NCI-H2081 (cell line): ENCODE measurements at regions not wholly inside any gene's neighbourhood (a gene's known extent, or its start where the extent isn't known, plus 50 kb on each side); places are given as distances from the start of the nearest gene placed in this dataset.

ENCODE experiments used
- DNase-seq, 2 experiments: peaks; one replicate each; lab custom pipeline; 2025; lab: John Stamatoyannopoulos, UW

DNA sequence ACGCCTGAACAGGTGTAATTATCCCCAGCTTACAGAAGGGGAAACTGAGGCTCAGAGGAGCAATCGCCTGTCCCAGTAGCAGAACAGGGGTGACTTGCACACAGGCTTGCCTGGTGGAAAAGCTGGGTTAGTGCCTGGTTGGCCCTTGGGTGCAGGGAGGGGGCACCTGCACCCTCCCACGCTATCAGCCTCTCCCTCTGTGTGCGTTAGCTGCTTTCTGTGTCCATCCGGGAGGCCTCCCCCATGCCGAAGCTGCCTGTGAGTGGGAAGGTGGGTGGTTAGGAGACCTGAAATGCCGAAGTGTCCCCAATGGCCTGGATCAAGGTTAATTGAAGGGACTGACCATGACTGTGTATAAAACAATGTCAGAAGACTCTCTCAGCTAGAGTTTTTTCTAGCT is 295.0 kb downstream of the ZNF536 start:
- DNase-seq = no peak

DNA sequence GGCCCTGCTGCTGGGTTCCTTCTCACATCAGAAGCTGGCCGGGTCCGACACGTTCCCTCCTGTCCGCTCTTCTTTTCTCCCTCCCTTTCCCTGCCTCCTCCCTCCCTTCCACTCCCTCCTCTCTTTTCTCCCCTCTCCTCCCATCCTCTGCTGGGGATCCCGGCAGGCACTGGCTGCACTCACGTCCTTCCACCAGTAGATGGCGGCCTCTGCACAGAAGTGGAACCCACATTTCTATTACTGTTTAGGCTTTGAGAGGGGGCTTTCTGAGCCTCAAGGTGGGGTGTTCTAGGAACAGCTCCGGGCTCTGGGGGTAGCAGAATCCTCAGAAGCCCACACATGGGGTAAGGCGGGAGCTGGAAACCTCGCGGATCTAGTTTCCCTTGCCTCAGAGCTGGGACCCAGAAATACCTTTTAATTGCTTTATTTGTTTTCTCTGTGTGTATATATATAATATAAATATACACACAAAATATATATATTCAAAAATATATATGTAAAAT is 294.2 kb downstream of the ZNF536 start:
- DNase-seq = no peak

DNA sequence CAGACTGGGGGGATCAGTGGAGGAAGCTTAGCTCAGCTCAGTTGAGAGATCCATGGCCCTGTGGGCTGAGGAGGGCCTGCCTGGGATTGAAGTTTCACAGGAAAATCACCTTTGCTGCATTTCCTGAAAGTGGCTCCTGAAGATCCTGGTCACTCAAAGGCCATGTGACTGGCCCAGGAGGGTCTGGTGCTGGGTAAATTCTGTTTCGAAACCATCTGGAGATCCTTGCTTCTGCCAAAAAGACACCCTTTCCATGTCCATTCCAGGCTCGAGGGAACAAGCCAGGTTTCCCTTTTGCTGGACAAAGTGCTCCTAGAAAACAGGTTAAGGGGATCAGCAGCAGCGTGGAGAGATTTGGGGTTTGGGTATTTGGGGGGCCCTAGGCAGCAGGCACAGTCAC is 293.3 kb downstream of the ZNF536 start:
- no peak for DNase-seq

DNA sequence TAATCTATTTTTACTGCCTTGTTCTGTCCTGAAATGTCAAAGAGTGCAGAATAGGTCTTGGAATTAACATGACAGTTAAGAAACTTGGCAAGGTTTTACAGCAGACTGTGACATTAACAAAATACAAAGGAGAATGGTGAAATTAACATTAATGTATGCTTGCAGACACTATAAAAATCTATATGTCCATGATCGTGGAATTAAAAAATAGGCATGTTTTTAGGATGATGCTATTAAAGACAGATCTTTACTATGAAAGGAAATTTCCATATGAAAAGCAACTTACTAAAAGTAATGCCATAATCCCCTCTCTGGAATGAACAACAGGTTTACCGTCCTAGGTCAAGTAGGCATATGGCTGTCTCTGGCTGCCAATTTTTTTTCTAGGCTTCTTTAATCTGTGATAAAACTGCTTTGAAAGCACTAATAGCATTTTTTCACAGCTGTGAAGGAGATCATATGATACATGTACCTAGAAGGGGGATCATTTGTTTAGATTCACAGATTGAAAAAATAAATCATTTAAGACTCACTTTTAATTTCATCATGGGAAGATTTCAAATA is 291.5 kb downstream of the ZNF536 start:
- DNase-seq = no peak

DNA sequence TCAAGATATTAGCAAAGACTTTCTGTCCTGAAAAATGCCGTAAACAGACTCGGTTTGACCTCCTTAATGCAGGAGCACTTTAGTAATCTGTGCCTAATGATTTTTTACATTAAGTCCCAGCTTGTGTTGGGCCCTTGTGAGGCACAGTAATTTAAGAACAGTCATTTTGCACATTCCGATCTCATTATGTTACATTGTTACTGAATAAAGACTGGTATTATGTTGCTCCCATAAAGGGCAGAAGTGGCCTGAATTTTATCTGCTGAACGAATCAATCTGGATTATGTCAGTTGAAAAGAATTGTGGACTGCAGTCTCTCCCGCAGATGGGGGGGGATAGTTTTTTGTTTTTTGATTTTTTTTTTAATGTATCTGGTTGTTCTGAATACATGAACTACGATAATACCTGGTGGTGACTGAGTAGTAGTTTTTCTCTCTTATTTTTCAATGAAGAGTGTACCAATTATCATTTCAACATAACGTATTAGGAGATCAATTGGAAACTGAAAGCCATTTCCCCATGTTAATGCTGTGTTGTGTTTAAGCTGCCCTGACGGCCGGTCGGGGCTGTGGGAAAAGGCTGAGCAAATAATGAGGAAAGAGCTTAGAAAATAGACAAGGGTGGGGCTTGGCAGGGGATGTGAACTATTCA is 290.2 kb downstream of the ZNF536 start:
- no peak for DNase-seq

DNA sequence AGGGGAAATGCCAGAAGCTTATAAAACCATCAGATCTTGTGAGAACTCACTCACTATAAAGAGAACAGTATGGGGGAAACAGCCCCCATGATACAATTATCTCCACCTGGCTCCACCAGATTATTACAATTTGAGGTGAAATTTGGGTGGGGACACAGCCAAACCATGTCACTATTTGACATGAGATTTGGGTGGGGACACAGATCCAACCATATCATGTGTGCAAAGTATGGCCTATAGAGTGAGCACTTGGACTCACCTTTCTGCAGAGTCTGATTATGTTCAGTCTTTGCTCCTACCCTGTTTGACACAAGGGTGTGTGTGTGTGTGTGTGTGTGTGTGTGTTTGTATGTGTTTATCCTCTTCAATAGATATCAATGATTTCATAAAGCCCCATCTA is 287.5 kb downstream of the ZNF536 start:
- DNase-seq = no peak

DNA sequence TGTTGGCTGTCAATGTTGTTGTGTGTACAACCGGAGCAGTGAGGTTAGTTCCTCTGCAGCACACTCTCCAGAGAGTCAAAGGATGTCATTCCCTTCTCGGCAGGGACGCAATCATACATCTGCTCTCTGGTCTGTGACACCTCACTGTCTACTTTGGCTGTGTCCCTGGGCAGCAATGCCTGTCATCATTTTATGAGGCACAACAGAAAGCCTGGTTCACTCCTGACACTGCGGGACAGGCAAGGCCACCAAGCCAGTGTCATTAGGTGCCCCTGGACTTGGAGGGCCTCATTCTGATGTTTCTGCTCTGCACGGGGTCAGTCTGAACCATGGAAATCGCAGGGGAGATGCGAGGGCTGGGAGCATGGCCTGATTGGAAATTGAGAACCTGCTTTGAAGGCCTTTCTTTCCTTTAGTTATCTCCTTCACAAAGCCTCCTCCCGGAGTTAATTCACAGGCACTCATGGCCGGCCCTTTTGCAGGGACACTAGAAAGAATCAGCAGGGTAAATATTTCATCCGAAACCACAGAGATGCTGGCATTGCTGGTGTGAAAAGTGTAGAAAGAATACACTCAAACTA is 284.4 kb downstream of the ZNF536 start:
- no peak for DNase-seq

DNA sequence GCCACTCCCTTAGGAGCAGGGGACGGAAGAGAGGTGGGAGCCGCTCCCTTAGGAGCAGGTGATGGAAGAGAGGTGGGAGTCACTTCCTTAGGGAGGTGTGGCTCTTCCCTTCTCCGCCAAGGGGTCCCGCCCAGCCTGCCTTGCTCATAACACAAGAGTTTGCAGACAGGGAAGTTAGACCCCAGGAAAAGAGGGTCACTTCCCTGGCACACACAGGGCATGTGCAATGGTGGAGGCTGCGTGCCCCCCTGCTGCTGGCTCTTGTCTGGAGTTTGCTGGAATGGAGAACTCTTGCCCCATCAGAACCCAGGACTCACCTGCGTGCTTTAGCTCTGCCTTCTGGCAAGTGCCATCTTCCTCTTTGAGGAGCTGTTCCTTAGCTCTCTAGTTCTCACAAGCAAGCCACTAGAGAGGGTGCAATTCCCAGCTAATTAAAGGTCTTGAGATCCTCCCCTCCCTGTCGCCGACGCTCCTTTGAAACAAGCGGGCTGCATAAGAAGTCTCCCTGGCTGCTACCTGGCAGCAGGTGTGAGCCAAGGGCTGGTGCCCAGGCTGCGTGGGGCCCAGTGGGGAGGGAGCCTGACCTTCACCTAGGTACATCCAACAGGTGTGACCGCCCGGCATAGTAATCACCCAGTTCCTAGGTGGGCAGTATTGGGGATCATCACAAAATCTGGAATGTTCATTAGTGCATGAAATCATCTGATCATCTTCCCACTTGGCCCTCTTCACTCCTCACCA is 281.6 kb downstream of the ZNF536 start:
- DNase-seq = no peak

DNA sequence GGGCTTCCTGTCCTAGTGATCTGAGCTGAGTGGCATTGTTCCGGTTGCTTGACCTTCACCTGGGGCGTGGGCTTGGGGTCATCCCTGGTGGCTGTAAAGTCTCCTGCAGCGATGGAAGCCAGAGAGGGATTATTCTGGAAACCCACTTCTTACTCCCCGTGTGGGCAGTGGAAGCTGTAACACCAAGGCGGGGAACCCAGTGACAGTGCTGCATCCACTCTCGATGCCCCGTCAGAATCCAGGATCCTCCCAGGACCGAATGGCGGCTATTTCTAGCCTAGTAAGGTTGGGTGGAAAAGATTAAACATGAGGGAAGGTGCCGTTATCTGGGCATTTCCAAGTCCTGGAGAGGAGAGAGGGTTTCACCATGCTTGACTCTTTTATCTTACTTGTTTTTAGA is 280.6 kb downstream of the ZNF536 start:
- DNase-seq = no peak

DNA sequence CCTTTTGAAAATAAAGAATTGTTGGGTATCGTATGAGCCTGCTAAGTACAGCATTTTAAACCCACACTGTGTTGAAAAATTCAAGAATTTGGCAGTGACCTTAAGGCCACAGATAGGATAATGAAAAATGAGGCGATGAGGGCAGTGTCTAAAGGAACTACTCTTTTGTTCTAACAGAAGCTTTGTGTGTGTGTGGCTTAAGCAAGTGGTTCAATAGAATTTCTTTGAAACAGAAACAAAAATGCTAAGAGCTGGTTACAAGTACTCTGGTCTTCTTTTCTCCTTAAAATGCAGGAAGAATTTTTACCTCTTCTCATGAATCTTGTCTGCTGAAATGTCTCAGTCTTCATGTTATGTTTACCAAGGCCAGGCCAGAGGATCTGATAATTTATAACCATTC is 279.5 kb downstream of the ZNF536 start:
- no peak for DNase-seq

DNA sequence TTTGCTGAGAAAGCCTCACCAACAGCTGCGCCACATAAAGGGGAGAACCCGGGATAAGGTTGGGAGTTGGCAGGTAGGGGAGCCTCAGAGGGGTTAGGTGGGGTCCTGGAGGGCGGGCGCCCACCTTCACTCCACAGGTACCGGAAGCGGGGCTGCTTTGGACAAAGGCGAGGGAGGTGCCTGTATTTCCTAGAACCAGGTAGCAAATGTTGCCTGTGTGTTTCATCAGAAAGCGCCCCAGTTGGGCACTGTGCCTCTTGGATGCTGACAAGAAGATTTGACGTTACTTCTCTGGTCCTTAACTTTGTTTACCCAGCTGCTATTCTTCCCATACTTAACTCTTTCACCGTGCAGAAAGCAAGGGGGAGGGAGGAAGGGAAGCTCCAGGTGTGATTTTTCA is 278.9 kb downstream of the ZNF536 start:
- no peak for DNase-seq

DNA sequence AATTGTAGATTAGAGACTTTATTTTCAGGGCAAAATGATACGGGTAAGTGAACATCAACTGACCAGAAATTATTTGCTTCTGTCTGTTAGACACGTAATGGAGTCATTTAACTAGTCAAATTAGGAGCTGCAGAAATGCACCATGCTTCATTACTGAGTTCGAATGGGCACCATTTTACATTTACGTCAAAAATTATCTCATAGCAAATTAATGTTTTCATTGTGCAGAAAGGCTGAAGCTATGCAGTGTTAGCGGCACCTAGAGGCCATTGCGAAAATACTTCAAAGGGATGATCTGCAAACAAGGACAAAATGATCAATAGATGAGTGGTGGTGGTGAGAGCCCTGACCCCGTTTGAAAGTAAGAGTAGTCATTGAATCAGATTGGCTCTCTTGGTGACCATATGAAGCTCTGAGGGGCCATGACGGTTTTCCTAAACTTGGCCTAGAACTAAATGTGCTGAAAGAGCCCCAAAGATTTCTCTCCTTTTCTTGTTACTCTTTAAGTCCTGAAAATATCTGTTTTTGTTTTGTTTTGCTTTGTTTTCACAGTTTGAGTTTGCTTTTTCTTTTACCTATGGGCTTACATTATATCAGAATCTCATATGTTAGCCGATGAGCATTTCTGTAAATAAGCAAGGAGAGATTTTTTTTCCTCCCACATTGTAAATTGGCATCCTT is 277.9 kb downstream of the ZNF536 start:
- DNase-seq = peak in 1 of 2 experiments; percentile 15

DNA sequence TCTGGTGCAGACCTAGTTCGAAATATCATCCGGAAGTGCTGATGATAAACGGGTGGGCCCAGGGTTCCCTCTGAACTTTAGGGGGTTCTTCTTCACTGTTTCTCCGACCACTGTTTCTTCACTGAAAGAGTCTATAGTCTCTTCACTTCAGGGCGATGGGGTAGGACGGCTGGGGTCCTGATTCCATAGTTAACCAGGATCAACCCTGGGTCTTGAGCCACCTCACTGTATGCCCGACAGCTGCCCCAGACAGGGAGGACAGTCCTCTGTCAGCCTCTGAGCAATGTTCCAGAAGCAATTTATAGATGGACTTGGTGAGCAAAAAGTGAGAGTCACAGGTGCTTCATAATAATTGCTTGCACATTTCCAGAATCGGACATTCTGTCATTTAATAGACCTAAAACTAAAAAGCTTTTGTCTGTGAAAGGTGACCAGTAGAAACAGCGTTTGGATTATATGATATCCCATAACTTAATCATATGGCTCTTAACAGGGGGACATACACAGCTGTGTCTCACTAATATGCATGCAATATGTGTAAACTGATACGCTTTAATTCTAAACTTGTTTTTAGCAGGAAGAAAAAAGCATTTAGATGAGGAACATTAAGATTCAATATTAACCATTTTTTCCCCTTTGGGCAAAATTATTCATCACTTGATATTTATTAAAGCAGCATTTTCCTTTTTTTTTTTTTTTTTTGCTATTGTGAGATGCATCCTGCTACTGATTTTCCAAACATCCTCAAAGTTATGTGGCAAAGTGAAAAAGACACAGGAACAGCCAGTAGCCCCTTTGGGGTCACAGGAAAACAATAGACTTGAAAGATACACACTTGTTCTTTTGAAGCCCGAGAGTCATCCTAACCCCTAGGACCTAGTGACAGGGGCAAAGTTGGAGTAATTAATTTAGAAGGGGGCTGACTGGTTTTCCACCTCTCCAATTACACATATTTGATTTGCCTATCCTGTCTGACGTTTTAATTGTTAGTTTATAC is 277.0 kb downstream of the ZNF536 start:
- DNase-seq = no peak

DNA sequence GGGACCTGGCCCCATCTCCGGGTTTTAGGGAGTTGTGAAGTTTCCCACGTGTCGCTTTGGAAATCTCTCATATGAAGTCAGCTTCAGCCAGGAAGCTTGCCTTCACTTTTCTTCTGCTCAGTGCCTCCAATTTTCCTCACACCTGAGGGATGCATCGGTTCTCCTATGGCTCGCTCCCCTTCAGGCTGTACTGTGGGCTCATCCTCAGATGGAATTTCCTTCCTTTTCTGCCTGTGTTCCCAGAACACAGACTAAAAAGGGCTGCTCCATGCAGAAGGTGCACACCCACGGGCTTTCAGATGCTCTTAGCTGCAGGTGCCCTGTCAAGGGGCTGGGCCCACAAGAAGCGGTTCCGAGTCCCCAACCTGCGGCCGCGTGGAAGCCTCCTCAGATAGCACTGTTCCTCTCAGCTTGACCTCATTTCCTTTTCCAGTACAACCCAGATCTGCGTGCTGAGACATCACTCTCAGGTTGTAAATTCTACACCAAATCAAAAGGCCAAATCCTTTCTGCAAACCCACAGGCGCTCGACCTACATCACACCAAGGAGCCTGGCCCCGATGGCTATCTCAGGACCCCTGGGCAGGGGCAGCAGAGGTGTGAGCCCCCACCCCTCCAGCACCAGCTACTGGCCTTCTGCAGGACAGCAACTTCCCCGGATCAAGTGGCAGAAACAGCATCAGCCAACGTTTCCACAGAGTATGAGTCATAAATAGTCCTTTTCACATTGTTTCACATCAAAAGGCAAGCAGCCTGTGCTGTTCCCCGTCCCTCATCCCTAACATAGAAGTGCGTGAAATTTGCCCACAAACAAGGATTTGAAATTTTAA is 275.9 kb downstream of the ZNF536 start:
- DNase-seq = no peak

DNA sequence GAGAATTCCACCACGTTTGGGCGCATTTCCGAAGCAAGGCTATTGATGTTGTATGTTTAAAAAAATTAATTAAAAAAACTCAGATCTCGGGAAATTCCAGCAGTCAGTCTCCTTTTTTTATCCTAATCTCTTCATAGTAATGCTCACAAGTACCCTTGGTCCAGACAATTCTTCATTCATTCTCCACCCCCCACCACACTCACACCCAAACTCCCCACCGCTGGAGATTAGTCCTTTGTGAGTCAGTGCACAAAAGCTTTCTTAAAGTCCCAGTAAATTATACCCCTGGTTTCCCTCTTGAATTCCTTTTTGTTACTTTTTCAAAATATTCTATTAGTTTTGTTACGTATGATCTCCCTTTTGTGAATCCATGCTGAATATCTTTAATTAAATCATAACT is 274.6 kb downstream of the ZNF536 start:
- DNase-seq = no peak

DNA sequence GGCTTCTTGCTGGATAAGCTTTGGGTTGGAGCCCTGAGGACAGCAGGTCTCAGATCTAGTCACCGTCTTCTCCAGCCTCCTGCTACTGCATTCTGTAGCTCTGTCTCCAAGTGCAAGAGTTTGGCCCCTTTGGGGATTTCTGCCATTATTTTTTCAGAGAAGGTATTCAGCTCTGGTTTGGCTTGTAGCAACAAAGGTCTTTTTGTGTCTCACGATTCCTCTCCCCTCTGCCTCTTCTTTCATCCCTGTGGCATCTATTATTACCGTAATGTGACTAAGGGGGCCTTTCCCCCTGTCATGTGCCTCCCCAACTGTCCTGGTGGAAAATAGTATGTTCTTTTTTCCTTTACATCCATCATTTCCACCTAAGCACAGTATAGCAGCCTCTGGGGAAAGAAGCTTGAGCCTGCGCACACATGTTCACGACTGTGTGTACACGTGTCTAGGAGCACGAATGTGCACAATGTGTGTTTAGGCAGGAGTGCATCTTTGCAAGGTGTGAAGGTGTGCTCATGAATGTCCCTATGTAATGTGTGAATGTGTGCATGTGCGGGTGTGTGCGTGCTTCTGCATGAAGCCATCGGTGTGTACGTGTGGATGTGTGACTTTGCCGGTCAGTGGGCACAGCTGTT is 273.9 kb downstream of the ZNF536 start:
- no peak for DNase-seq

DNA sequence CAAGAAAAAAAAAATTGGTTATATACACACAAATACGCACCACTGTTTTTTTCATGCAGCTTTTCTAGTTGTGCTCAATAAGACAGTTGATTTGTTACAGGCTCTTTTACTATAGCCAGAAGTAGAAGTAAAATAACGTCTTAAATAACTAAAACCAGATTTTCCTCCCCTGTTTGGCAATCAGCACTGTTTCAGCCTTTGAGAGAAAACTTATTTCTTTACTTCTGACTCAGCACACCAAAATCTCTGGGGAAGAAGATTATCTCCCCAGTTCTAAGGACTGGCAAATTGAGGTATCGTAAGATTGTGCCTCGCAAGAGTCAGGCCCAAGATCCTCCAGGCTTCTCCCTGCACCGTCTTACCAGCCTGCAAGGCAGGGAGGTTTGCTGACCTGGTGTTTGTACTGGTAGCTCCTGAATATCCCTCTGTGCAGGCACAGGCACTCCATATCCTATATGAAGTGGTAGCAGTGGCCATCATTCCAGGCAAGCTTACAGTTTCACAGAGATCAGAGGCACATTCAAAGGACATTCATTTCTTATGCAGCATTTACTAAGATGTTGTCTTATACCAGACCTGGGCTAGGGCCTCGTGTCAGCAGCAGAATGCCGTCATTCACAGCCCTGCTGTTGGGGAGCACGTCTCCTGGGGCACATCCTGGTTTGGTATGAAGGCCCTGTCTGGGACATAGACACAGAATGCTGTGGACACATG is 268.2 kb downstream of the ZNF536 start:
- no peak for DNase-seq

DNA sequence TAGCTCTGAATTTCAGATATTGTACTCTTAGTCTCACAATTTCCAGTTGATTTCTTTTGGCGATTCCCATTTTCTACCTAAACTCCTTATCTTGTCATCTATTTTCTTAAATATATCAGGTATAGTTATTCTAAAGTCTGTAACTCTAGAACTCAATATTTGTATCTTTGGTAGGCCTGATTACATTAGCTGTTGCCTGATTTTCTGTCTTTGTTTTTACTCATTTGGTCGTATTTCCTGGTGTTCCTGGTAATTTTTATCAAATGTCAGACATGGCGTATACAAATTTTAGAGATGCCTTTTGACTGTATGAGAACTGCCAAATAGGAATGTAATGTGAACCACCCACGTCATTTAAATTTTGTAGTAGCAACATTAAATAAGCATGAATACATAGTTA is 266.7 kb downstream of the ZNF536 start:
- no peak for DNase-seq

DNA sequence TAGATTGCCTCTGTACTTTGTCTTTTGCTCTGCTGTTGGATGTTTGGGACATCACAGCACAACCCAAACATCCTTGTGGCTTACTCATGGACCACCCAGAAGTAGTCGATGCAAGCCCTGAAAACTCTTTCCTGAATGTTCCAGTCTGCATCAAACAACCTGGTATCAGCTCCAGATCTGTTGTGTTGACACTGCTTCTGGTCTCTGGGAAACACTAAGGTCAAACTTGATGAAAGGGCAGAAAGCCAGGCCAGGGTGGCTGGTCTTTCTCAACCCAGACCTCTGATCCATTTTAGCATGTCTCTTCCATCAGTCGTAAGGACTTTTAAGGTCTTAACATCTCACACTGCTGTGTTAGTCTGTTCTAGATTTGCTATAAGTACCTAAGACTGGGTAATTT is 265.7 kb downstream of the ZNF536 start:
- DNase-seq = no peak
